ENCODE measurements at regions not wholly inside any gene's neighbourhood (a gene's known extent, or its start where the extent isn't known, plus 50 kb on each side); places are given as distances from the start of the nearest gene placed in this dataset.

DNA sequence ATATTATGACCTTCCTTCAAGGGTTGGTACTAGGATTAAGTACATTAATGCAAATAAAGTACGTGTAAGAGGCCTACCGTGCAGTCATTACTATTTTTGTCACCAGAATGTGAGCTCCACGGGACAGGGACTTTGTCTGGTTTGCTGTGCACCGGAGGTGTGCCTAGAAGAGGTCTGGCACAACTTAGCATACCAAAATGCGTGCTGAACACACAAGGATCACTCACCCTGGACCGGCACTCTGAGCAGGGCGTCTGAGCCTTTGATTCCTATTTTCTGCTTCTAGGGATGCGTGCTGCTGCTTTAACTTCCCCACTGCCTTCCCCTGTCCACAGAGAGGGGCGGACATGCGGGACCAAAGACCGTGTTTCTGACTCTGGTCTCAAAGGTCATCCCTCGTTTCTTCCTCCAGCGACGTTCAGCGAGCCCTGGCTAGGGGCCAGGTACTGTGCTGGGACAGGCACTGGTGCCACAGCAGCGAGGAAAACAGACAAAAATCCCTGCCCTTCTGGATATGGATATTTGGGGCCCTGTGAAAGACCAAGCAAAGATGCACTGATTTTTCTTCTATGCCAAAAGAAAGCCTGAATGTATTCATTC, 222.7 kb downstream of the BMP7 start:
- in situ Hi-C loops (cut with HindIII; ENCODE audit: low pct_ligation_motif_present, low pct_unique_long_range_greater_than_20kb, low sequenced_read_pairs) = no loop called here
- no peak for DNase-seq

- DNase-seq = no peak
- in situ Hi-C loops (cut with HindIII; ENCODE audit: low pct_ligation_motif_present, low pct_unique_long_range_greater_than_20kb, low sequenced_read_pairs) = no loop called here
These were observed 219.0 kb downstream of the BMP7 start for GRCh38 chr20:57047281-57048026.

DNA sequence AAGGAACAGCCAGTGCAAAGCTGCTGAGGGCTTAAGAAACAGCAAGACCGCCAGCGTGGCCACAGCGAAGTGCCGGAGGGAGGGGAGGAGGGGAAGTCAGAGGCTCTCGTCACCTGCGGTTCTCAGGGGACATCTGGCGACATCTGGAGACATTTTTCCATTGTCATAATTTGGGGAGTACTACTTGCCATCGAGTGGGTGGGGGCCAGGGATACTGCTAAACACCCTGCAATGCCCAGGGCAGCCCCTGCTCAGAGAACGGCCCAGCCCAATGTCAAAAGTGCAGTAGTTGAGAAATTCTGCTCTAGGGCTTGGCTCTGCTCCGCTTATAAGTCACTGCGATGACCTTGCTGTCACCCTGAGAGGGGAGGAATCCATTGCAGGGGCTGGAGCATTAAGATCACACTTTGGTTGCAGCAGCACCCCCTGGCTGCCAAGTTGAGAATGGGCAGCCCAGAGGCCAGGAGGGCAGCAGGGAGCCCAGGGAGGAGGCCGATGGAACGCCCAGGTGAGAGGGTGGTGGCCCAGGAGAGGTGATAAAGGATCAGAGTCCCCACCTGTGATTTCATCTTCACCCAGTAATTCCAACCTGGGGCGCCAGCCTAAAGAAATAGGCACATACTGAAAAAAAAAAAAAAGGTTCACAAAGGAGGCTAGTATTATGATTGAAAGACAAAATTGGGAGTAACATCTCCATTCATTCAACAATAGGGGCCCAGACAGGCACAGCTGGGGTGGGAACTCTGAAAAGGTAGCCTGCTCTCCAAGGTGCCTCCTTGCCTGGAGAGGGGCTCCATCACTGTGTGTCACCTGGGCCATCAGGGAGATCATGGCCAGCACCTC, 218.2 kb downstream of the BMP7 start:
- in situ Hi-C loops (cut with HindIII; ENCODE audit: low pct_ligation_motif_present, low pct_unique_long_range_greater_than_20kb, low sequenced_read_pairs) = no loop called here
- DNase-seq = peak; percentile 38

- DNase-seq = no peak
- in situ Hi-C loops (cut with HindIII; ENCODE audit: low pct_ligation_motif_present, low pct_unique_long_range_greater_than_20kb, low sequenced_read_pairs) = no loop called here
These were observed 217.1 kb downstream of the BMP7 start for GRCh38 chr20:57049296-57049695.

DNA sequence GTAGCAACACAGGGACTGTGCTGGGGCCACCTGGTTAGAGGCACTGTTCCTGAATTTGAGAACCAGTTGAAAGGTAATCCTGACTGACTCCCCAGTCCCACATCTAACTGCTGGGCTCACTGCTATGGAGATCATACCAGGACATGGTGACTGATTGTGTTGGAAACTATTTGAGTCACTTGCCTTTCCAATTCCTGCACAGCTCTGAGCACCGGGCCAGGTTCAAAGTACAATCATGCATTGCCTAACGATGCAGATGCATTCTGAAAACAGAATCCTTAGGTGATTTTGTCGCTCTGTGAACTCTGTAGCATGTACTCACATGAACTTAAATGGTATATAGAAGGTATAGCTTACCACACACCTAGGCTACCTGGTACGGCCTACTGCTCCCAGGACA, 215.3 kb downstream of the BMP7 start:
- DNase-seq = no peak
- in situ Hi-C loops (cut with HindIII; ENCODE audit: low pct_ligation_motif_present, low pct_unique_long_range_greater_than_20kb, low sequenced_read_pairs) = no loop called here

DNA sequence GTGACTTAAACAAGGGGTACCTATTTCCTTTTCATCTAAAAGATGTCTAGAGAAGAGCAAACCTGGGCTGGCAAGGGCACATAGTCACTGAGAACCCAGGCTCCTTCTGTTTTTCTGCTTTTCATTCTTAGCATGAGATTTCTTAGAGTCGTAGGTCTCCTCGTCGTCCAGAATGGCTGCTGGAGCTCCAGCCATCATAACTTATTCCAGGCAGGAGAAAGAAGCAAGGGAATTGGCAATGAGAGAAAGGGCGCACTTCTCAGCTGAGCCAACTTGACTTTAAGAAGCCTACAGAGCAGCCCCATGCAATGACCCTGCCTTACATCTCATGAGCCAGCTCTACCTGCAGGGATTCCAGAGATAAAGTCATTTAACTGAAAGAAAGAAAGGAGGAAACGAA, 213.4 kb downstream of the BMP7 start:
- DNase-seq = no peak
- in situ Hi-C loops (cut with HindIII; ENCODE audit: low pct_ligation_motif_present, low pct_unique_long_range_greater_than_20kb, low sequenced_read_pairs) = no loop called here

GRCh38 chr20:57053793-57054552, 212.5 kb downstream of the BMP7 start:
- DNase-seq = no peak
- in situ Hi-C loops (cut with HindIII; ENCODE audit: low pct_ligation_motif_present, low pct_unique_long_range_greater_than_20kb, low sequenced_read_pairs) = no loop called here

GRCh38 chr20:57055345-57055744, 211.1 kb downstream of the BMP7 start:
- in situ Hi-C loops (cut with HindIII; ENCODE audit: low pct_ligation_motif_present, low pct_unique_long_range_greater_than_20kb, low sequenced_read_pairs) = no loop called here
- no peak for DNase-seq

GRCh38 chr20:57056651-57057050, 209.8 kb downstream of the BMP7 start:
- in situ Hi-C loops (cut with HindIII; ENCODE audit: low pct_ligation_motif_present, low pct_unique_long_range_greater_than_20kb, low sequenced_read_pairs) = no loop called here
- no peak for DNase-seq

- in situ Hi-C loops (cut with HindIII; ENCODE audit: low pct_ligation_motif_present, low pct_unique_long_range_greater_than_20kb, low sequenced_read_pairs) = no loop called here
- no peak for DNase-seq
These were observed 207.3 kb downstream of the BMP7 start for GRCh38 chr20:57059055-57059596.

- no peak for DNase-seq
- in situ Hi-C loops (cut with HindIII; ENCODE audit: low pct_ligation_motif_present, low pct_unique_long_range_greater_than_20kb, low sequenced_read_pairs) = no loop called here
These were observed 205.9 kb downstream of the BMP7 start for GRCh38 chr20:57060407-57061050.

- in situ Hi-C loops (cut with HindIII; ENCODE audit: low pct_ligation_motif_present, low pct_unique_long_range_greater_than_20kb, low sequenced_read_pairs) = no loop called here
- DNase-seq = peak; percentile 17
These were observed 205.2 kb downstream of the BMP7 start for GRCh38 chr20:57061051-57061900.

GRCh38 chr20:57062241-57062640, 204.2 kb downstream of the BMP7 start:
- no peak for DNase-seq
- in situ Hi-C loops (cut with HindIII; ENCODE audit: low pct_ligation_motif_present, low pct_unique_long_range_greater_than_20kb, low sequenced_read_pairs) = no loop called here

DNA sequence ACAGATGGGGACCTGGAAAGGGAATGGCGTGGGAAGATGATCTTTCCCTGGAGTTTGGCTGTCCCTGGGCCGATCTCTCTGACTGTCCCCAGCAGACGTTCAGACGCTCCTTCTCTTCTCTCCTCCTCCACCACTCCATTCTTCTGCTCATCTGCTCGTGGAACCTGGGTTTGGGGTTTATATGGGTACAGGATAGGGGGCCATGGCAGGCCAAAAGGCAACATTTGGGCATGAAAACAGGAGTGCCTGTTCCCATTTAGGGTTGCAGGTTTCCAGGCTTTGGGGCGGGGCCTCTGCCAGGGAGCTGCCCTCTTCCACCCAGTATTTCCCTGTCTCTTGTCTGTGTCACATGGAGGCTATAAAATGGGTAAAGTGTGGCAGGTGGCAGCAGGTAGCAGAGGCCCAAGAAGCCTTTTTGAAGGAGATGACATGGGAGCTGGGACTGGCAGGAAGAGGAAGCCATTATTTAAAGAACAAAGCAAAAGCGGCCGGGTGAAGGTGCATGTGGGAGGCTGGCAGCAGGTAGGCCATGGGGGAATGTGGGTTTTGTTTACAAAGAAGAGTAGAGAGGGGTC, 203.7 kb downstream of the BMP7 start:
- in situ Hi-C loops (cut with HindIII; ENCODE audit: low pct_ligation_motif_present, low pct_unique_long_range_greater_than_20kb, low sequenced_read_pairs) = no loop called here
- DNase-seq = no peak

DNA sequence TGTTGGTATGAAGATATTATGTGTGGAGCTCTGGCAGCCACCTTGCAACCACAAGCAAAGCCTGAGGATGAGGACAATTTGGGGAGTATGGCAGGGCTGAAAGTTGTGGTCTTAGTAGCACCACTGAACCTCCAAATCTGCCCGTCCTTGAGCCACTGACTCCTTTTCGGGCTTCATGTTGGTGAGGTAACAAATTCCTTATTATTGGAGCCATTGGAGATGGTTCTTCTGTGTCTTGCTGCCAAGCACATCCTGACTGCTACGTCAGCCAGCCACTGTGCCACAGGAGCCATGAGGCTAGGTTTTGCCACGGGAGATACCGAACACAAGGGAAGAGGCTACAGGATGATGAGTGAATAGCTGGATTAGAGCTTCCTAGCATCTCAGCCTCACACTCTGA, 201.6 kb downstream of the BMP7 start:
- no peak for DNase-seq
- in situ Hi-C loops (cut with HindIII; ENCODE audit: low pct_ligation_motif_present, low pct_unique_long_range_greater_than_20kb, low sequenced_read_pairs) = no loop called here

GRCh38 chr20:57065646-57066045, 200.8 kb downstream of the BMP7 start:
- DNase-seq = no peak
- in situ Hi-C loops (cut with HindIII; ENCODE audit: low pct_ligation_motif_present, low pct_unique_long_range_greater_than_20kb, low sequenced_read_pairs) = no loop called here
